LoVo (cell line): ENCODE measurements at regions not wholly inside any gene's neighbourhood (a gene's known extent, or its start where the extent isn't known, plus 50 kb on each side); places are given as distances from the start of the nearest gene placed in this dataset.
A peak's percentile ranks its signal among the peaks of the same experiment; 100 is the strongest.

ENCODE experiments used
- DNase-seq: peaks from one replicate; pipeline ENCODE4 v3.0.0-alpha.2; 2016; ENCODE audit warnings: low spot score

- DNase-seq: no peak
Observed at GRCh38 chr1:38256072-38256471, 209.5 kb upstream of the POU3F1 start.

GRCh38 chr1:38253314-38253713 lies 206.7 kb upstream of the POU3F1 start:
- no peak for DNase-seq

GRCh38 chr1:38250356-38250755 lies 203.8 kb upstream of the POU3F1 start:
- no peak for DNase-seq

GRCh38 chr1:38249001-38249400 lies 202.4 kb upstream of the POU3F1 start:
- DNase-seq: no peak

- peak; percentile 55 for DNase-seq
Observed at GRCh38 chr1:38246955-38247952, 200.7 kb upstream of the POU3F1 start.

GRCh38 chr1:38244218-38244845 lies 197.7 kb upstream of the POU3F1 start:
- DNase-seq: no peak

- peak; percentile 56 for DNase-seq
Observed at GRCh38 chr1:38243106-38243505, 196.5 kb upstream of the POU3F1 start.

GRCh38 chr1:38242506-38242905 lies 195.9 kb upstream of the POU3F1 start:
- no peak for DNase-seq

GRCh38 chr1:38241594-38242334 lies 195.2 kb upstream of the POU3F1 start:
- no peak for DNase-seq

- no peak for DNase-seq
Observed at GRCh38 chr1:38240618-38241017, 194.0 kb upstream of the POU3F1 start.

GRCh38 chr1:38239258-38239835 lies 192.8 kb upstream of the POU3F1 start:
- DNase-seq: no peak

GRCh38 chr1:38238294-38238693 lies 191.7 kb upstream of the POU3F1 start:
- no peak for DNase-seq

GRCh38 chr1:38235705-38236104 lies 189.1 kb upstream of the POU3F1 start:
- DNase-seq: peak; percentile 24

- no peak for DNase-seq
Observed at GRCh38 chr1:38231941-38232340, 185.3 kb upstream of the POU3F1 start.

- DNase-seq: no peak
Observed at GRCh38 chr1:38228718-38229117, 182.1 kb upstream of the POU3F1 start.

GRCh38 chr1:38225745-38226144 lies 179.2 kb upstream of the POU3F1 start:
- DNase-seq: no peak

- DNase-seq: no peak
Observed at GRCh38 chr1:38223391-38223790, 176.8 kb upstream of the POU3F1 start.

- no peak for DNase-seq
Observed at GRCh38 chr1:38222891-38223290, 176.3 kb upstream of the POU3F1 start.

- peak; percentile 43 for DNase-seq
Observed at GRCh38 chr1:38221006-38221649, 174.5 kb upstream of the POU3F1 start.

- no peak for DNase-seq
Observed at GRCh38 chr1:38217316-38217715, 170.7 kb upstream of the POU3F1 start.

GRCh38 chr1:38213646-38214434 lies 167.2 kb upstream of the POU3F1 start:
- no peak for DNase-seq
